ENCODE measurements at regions not wholly inside any gene's neighbourhood (a gene's known extent, or its start where the extent isn't known, plus 50 kb on each side); places are given as distances from the start of the nearest gene placed in this dataset.

GRCh38 chr5:61748651-61749050 lies 416.6 kb downstream of the ZSWIM6 start:
- H3K36me3 Mint-ChIP-seq: no peaks in the 10 kb centered on the region
- no peak overlapping the region for H3K27ac Mint-ChIP-seq
- H3K4me1 Mint-ChIP-seq: no peaks in the 10 kb centered on the region
- H3K4me3 Mint-ChIP-seq: no peak overlapping the region
- H3K9me3 Mint-ChIP-seq: peaks cover 1% of the 10 kb centered on the region
- no peak for DNase-seq
- no peaks in the 10 kb centered on the region for H3K27me3 Mint-ChIP-seq

DNA sequence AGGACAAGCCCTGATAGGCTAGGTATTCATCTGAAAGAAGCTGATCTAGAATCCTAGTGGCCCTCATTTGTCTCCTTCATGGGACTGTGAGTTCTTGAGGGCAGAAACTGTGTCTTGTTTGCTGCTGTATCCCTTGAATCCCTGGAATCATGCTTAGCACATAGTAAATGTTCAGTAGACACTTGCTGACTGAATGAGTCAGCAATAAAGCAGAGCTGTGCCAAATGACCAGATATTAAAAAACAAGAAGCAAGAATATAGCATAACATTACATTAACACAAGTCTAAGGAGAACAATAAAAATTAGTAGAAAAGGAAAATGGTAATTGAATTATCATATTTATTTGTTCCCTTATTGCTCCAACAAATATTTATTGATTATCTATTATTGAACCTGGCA lies 420.5 kb downstream of the ZSWIM6 start:
- Mint-ChIP-seq H3K27ac (no peak overlapping the region), H3K9me3 (peaks cover 1% of the 10 kb centered on the region)

GRCh38 chr5:61754792-61755191 lies 422.7 kb downstream of the ZSWIM6 start:
- H3K27ac Mint-ChIP-seq: no peak overlapping the region
- H3K9me3 Mint-ChIP-seq: peaks cover 1% of the 10 kb centered on the region
- H3K4me1 Mint-ChIP-seq: no peaks in the 10 kb centered on the region
- no peak for DNase-seq
- no peaks in the 10 kb centered on the region for H3K36me3 Mint-ChIP-seq
- no peak overlapping the region for H3K4me3 Mint-ChIP-seq
- H3K27me3 Mint-ChIP-seq: no peaks in the 10 kb centered on the region

More for the DNA sequence above, 420.5 kb downstream of the ZSWIM6 start:
- no peak overlapping the region for H3K4me3 Mint-ChIP-seq
- no peak for DNase-seq
- no peaks in the 10 kb centered on the region for H3K27me3 Mint-ChIP-seq
- no peaks in the 10 kb centered on the region for H3K4me1 Mint-ChIP-seq
- H3K36me3 Mint-ChIP-seq: no peaks in the 10 kb centered on the region

DNA sequence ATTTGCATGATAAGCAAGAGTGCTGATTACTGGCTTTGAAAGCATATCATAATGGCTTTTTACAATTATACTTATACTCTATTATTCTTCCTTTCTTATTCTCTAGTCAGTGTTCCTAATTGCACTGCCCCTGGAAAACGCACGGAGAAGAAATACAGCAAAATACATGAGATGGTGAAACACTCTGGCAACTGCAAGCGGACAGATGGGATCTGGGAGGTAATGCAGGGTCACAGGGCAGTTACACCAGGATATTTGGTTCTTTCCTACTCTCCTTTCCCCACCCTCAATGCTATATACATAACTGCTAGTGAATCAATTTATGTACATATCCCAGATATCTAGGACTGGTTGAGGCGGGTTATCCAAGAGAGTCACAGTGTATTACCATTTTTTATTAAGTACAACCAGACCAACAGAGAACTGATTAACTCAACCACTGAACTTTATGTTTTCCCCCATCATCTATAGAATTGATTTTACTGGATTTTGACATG lies 423.7 kb downstream of the ZSWIM6 start:
- Mint-ChIP-seq H3K36me3 (no peaks in the 10 kb centered on the region), H3K27me3 (no peaks in the 10 kb centered on the region), H3K27ac (no peak overlapping the region), H3K4me3 (no peak overlapping the region), H3K4me1 (no peaks in the 10 kb centered on the region), H3K9me3 (no peaks in the 10 kb centered on the region)
- DNase-seq: no peak

GRCh38 chr5:61758711-61759110 lies 426.7 kb downstream of the ZSWIM6 start:
- Mint-ChIP-seq H3K27me3 (no peaks in the 10 kb centered on the region), H3K36me3 (no peaks in the 10 kb centered on the region), H3K27ac (no peak overlapping the region), H3K4me1 (no peaks in the 10 kb centered on the region), H3K9me3 (peaks cover 2% of the 10 kb centered on the region), H3K4me3 (no peak overlapping the region)
- DNase-seq: no peak

DNA sequence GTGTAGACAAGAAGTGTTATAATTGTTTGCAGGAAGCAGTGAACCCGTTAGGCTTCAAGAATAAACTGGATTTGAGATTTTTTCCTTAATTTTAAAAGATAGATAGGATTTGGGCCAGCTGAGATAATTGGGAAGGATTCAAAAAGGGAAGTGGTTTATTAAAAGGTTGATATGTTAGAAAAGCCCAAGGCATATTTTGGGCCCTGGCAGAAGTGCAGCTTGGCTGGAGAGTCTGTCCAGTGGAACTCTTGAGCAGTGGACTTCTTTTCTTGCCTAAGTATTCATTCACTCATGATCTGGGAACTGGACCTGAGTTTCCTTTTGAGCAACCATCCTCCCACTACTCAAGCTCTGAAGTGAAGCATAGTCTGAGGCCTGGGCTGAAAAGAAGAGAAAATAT lies 433.4 kb downstream of the ZSWIM6 start:
- peaks cover 8% of the 10 kb centered on the region for H3K27me3 Mint-ChIP-seq
- H3K36me3 Mint-ChIP-seq: no peaks in the 10 kb centered on the region
- H3K4me1 Mint-ChIP-seq: no peaks in the 10 kb centered on the region
- DNase-seq: no peak
- H3K9me3 Mint-ChIP-seq: peaks cover 2% of the 10 kb centered on the region
- no peak overlapping the region for H3K27ac Mint-ChIP-seq
- no peak overlapping the region for H3K4me3 Mint-ChIP-seq

- Mint-ChIP-seq H3K27ac (no peak overlapping the region), H3K4me3 (no peak overlapping the region), H3K36me3 (no peaks in the 10 kb centered on the region), H3K27me3 (peaks cover 8% of the 10 kb centered on the region), H3K4me1 (no peaks in the 10 kb centered on the region), H3K9me3 (peaks cover 2% of the 10 kb centered on the region)
- DNase-seq: no peak
Observed at GRCh38 chr5:61766141-61766540, 434.1 kb downstream of the ZSWIM6 start.

DNA sequence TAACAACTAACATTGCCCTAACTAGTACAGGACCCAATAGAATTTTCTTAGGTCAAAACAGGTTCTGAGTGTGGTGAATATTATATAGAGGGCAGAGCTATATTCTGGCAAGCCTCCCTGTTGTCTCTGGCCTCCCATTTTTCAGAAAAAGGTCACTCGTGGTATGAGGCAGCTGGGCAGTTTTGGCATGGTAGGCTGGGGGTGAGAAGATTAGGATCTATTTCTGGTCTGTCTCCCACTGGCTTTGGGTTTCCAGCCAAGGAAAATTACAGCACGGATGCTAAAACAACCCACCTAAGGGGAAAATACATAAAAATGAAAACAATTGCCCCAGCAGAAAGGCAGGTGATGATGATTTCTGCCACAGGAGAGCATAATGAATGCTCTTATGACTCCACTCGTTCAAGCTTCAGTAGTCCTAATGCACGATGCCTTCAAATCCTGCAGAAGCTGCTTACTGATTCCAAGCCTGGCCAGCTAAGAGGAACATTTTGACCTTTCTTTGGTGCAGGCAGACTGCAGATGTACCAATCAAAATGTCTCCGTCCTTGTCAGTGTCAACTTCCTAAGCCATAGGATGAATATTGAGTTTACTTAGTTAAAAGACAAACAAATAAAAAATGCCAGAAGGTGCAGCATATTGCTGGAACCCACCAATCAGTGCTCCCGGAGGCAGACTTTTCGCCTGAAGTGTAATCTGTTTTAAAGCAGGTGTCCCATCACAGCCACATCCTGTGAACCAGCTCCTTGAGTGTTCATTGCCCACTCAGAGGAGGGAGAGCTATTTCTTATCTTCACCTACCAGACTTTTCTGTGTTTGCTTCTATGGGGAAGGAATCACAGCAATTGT lies 435.4 kb downstream of the ZSWIM6 start:
- H3K4me3 Mint-ChIP-seq: no peak overlapping the region
- DNase-seq: no peak
- no peak overlapping the region for H3K27ac Mint-ChIP-seq
- no peaks in the 10 kb centered on the region for H3K4me1 Mint-ChIP-seq
- H3K36me3 Mint-ChIP-seq: no peaks in the 10 kb centered on the region
- peaks cover 2% of the 10 kb centered on the region for H3K9me3 Mint-ChIP-seq
- peaks cover 12% of the 10 kb centered on the region for H3K27me3 Mint-ChIP-seq

DNA sequence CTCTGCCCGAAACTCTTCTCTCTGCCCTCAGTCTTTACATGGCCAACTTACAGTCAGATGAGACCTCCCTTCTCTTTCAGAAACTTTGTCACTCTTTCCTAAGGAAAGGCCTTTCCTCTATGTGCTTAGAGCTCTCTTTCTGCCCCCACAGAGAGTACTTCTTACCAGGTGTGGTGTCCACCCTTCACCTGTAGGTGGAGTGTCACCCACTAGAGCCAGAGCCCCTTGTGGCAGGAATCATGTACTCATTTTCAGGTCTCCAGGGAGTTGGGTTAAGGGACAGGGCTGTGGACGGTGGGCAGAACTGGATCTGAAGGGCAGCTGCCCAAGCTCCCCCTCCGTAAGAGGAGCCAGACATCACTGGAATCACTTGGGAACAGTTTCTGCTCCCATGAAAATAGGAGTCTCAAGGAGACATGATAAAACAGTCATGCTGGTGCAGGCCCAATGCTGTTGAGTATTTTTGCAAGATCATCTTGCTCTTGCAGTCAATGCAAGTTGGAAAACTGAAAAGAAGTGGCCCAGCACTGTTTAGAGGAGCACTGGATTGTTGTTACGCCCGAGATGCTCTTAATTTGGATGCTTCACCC lies 436.7 kb downstream of the ZSWIM6 start:
- no peaks in the 10 kb centered on the region for H3K4me1 Mint-ChIP-seq
- H3K9me3 Mint-ChIP-seq: no peaks in the 10 kb centered on the region
- H3K27ac Mint-ChIP-seq: no peak overlapping the region
- H3K4me3 Mint-ChIP-seq: no peak overlapping the region
- peaks cover 12% of the 10 kb centered on the region for H3K27me3 Mint-ChIP-seq
- peak; percentile 5 for DNase-seq
- no peaks in the 10 kb centered on the region for H3K36me3 Mint-ChIP-seq

- no peak for DNase-seq
- Mint-ChIP-seq H3K9me3 (no peaks in the 10 kb centered on the region), H3K4me1 (no peaks in the 10 kb centered on the region), H3K4me3 (no peak overlapping the region), H3K27ac (no peak overlapping the region), H3K27me3 (peaks cover 8% of the 10 kb centered on the region), H3K36me3 (no peaks in the 10 kb centered on the region)
Observed at GRCh38 chr5:61771062-61771461, 439.0 kb downstream of the ZSWIM6 start.

- Mint-ChIP-seq H3K9me3 (no peaks in the 10 kb centered on the region), H3K27me3 (peaks cover 8% of the 10 kb centered on the region), H3K27ac (no peak overlapping the region), H3K4me3 (no peak overlapping the region), H3K36me3 (no peaks in the 10 kb centered on the region), H3K4me1 (no peaks in the 10 kb centered on the region)
- DNase-seq: no peak
Observed at GRCh38 chr5:61771808-61772207, 439.8 kb downstream of the ZSWIM6 start.

- no peak for DNase-seq
- no peak overlapping the region for H3K4me3 Mint-ChIP-seq
- H3K27me3 Mint-ChIP-seq: peaks cover 14% of the 10 kb centered on the region
- H3K4me1 Mint-ChIP-seq: no peaks in the 10 kb centered on the region
- no peaks in the 10 kb centered on the region for H3K36me3 Mint-ChIP-seq
- H3K27ac Mint-ChIP-seq: no peak overlapping the region
- H3K9me3 Mint-ChIP-seq: no peaks in the 10 kb centered on the region
Observed at GRCh38 chr5:61775901-61776300, 443.8 kb downstream of the ZSWIM6 start.

DNA sequence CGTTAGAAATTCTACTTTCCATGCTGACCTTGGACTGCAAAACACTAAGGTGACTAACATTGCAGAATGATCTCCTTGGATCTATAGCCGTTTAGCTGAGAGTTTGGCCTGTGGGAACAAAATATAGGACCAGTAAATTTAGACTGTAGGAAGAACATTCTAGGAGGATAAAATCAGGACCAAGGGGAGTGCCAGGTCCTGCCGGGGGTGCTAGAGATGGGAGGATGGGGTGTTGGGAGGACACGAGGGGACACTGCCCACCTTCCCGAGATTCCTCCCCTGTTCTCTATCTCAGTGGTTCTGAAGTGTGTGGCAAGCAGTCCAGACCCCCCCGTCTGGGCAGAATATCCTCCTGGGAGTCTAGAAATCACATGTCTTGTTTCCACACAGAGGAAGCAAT lies 445.2 kb downstream of the ZSWIM6 start:
- Mint-ChIP-seq H3K4me1 (no peaks in the 10 kb centered on the region), H3K27ac (no peak overlapping the region), H3K4me3 (no peak overlapping the region), H3K36me3 (no peaks in the 10 kb centered on the region), H3K9me3 (no peaks in the 10 kb centered on the region), H3K27me3 (peaks cover 9% of the 10 kb centered on the region)
- DNase-seq: no peak

GRCh38 chr5:61779743-61780142 lies 447.7 kb downstream of the ZSWIM6 start:
- Mint-ChIP-seq H3K27me3 (peaks cover 9% of the 10 kb centered on the region), H3K4me3 (no peak overlapping the region), H3K4me1 (no peaks in the 10 kb centered on the region), H3K9me3 (no peaks in the 10 kb centered on the region), H3K36me3 (no peaks in the 10 kb centered on the region), H3K27ac (no peak overlapping the region)
- no peak for DNase-seq

- peaks cover 12% of the 10 kb centered on the region for H3K27me3 Mint-ChIP-seq
- H3K36me3 Mint-ChIP-seq: no peaks in the 10 kb centered on the region
- no peak overlapping the region for H3K27ac Mint-ChIP-seq
- no peak for DNase-seq
- H3K4me3 Mint-ChIP-seq: no peak overlapping the region
- no peaks in the 10 kb centered on the region for H3K9me3 Mint-ChIP-seq
- H3K4me1 Mint-ChIP-seq: no peaks in the 10 kb centered on the region
Observed at GRCh38 chr5:61783481-61783880, 451.4 kb downstream of the ZSWIM6 start.

DNA sequence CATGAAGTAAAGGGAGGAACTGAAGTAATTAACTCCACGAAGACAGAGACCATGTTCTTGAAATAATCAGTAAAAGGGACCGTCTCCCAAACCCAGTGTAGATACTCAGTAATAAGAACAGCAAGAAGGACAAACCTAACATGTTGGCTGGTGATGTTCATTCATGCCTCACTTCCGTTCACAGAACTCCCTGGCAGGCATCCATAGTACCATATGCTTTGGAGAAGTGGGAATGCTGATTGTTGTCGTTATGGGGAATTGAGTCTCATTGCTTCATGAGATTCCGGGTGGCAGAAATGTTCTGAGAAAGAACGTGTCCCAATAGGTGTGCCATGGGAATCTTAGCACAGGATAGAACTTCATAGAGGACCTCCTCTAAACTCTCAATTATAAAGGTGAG lies 452.3 kb downstream of the ZSWIM6 start:
- Mint-ChIP-seq H3K4me1 (no peaks in the 10 kb centered on the region), H3K27me3 (peaks cover 12% of the 10 kb centered on the region), H3K27ac (no peak overlapping the region), H3K4me3 (no peak overlapping the region), H3K9me3 (no peaks in the 10 kb centered on the region), H3K36me3 (no peaks in the 10 kb centered on the region)
- DNase-seq: no peak
